Endometrium (tissue), 2 donors: ENCODE measurements at regions not wholly inside any gene's neighbourhood (a gene's known extent, or its start where the extent isn't known, plus 50 kb on each side); places are given as distances from the start of the nearest gene placed in this dataset.
A peak's percentile ranks its signal among the peaks of the same experiment; 100 is the strongest.

Experiments used
- FAIRE-seq: peaks from 2 replicates; lab custom pipeline; 2012; peaks lifted over from hg19 to GRCh38; lab: Jason Lieb, UNC
- donor health status: control.
- donor health status: control.

GRCh38 chr2:144078802-144079724 lies 440.9 kb downstream of the ZEB2 start:
- peak; percentile 43 for FAIRE-seq

GRCh38 chr2:144078106-144078505 lies 441.8 kb downstream of the ZEB2 start:
- no peak for FAIRE-seq

GRCh38 chr2:144074450-144074849 lies 445.5 kb downstream of the ZEB2 start:
- FAIRE-seq, result no peak

- FAIRE-seq, result no peak
Observed at GRCh38 chr2:144071461-144071860, 448.5 kb downstream of the ZEB2 start.

- no peak for FAIRE-seq
Observed at GRCh38 chr2:144067506-144067905, 452.4 kb downstream of the ZEB2 start.

GRCh38 chr2:144063602-144064001 lies 456.3 kb downstream of the ZEB2 start:
- FAIRE-seq, result no peak

GRCh38 chr2:144054911-144055310 lies 465.0 kb downstream of the ZEB2 start:
- FAIRE-seq, result no peak

- no peak for FAIRE-seq
Observed at GRCh38 chr2:144052083-144052482, 467.8 kb downstream of the ZEB2 start.

- FAIRE-seq, result no peak
Observed at GRCh38 chr2:144049137-144049536, 470.8 kb downstream of the ZEB2 start.

- no peak for FAIRE-seq
Observed at GRCh38 chr2:144048631-144049060, 471.3 kb downstream of the ZEB2 start.

GRCh38 chr2:144042751-144043150 lies 477.2 kb downstream of the ZEB2 start:
- no peak for FAIRE-seq

- no peak for FAIRE-seq
Observed at GRCh38 chr2:144041612-144042011, 478.3 kb downstream of the ZEB2 start.

GRCh38 chr2:144040834-144041233 lies 479.1 kb downstream of the ZEB2 start:
- FAIRE-seq, result no peak

- no peak for FAIRE-seq
Observed at GRCh38 chr2:144032566-144032965, 487.4 kb downstream of the ZEB2 start.

GRCh38 chr2:144030791-144031190 lies 489.1 kb downstream of the ZEB2 start:
- FAIRE-seq, result no peak

GRCh38 chr2:144027593-144027992 lies 492.3 kb downstream of the ZEB2 start:
- FAIRE-seq, result no peak

- FAIRE-seq, result peak; percentile 93
Observed at GRCh38 chr2:144026753-144027152, 493.2 kb downstream of the ZEB2 start.

- no peak for FAIRE-seq
Observed at GRCh38 chr2:144020047-144020446, 499.9 kb downstream of the ZEB2 start.

GRCh38 chr2:144015655-144016245 lies 504.2 kb downstream of the ZEB2 start:
- no peak for FAIRE-seq

GRCh38 chr2:144015036-144015435 lies 504.9 kb downstream of the ZEB2 start:
- no peak for FAIRE-seq

GRCh38 chr2:144014103-144014502 lies 505.8 kb downstream of the ZEB2 start:
- FAIRE-seq, result no peak

- no peak for FAIRE-seq
Observed at GRCh38 chr2:144012304-144012703, 507.6 kb downstream of the ZEB2 start.

GRCh38 chr2:144011553-144011952 lies 508.4 kb downstream of the ZEB2 start:
- FAIRE-seq, result no peak

- FAIRE-seq, result peak; percentile 4
Observed at GRCh38 chr2:144011098-144011497, 508.8 kb downstream of the ZEB2 start.
